Loucy (cell line): ENCODE measurements at regions not wholly inside any gene's neighbourhood (a gene's known extent, or its start where the extent isn't known, plus 50 kb on each side); places are given as distances from the start of the nearest gene placed in this dataset.
"Not testable (repeated sequence)": the region's sequence is repeated elsewhere in the genome, so short reads cannot be mapped to it uniquely, and the experiment has no call there.

Source experiments
- H2AFZ ChIP-seq: fragments of 200-600 bp; sonication (generic); 2 replicates; pipeline ENCODE4 v1.6.0; 2016; ENCODE audit warnings: antibody characterized with exemption, mild to moderate bottlenecking, low read length, moderate library complexity
- H3F3A ChIP-seq: fragments of 200-600 bp; 2 replicates; pipeline ENCODE4 v1.6.0; 2016; ENCODE audit warnings: antibody characterized with exemption, low read depth, mild to moderate bottlenecking
- H3K27me3 ChIP-seq: fragments of 200-600 bp; sonication (generic); 2 replicates; pipeline ENCODE4 v1.6.1; 2014; ENCODE audit warnings: low read length, mild to moderate bottlenecking; ENCODE audit not compliant: insufficient read depth, poor library complexity, severe bottlenecking
- H3K36me3 ChIP-seq: fragments of 200-600 bp; sonication (generic); 2 replicates; pipeline ENCODE4 v1.6.1; 2016; ENCODE audit warnings: low read length; ENCODE audit not compliant: insufficient read depth
- H3K4me1 ChIP-seq: fragments of 200-600 bp; sonication (generic); 2 replicates; pipeline ENCODE4 v1.5.1; 2014; ENCODE audit warnings: low read length, mild to moderate bottlenecking; ENCODE audit not compliant: insufficient read depth, poor library complexity, severe bottlenecking
- H3K4me2 ChIP-seq: fragments of 200-600 bp; sonication (generic); 2 replicates; pipeline ENCODE4 v1.6.0; 2014; ENCODE audit warnings: antibody characterized with exemption, low read length, low read depth, mild to moderate bottlenecking; ENCODE audit not compliant: poor library complexity, severe bottlenecking
- H3K4me3 ChIP-seq: fragments of 200-600 bp; sonication (generic); 2 replicates; pipeline ENCODE4 v1.5.1; 2014; ENCODE audit warnings: low read length, mild to moderate bottlenecking, mixed read lengths; ENCODE audit not compliant: poor library complexity, severe bottlenecking
- H3K79me2 ChIP-seq: fragments of 200-600 bp; sonication (generic); 2 replicates; pipeline ENCODE4 v1.6.1; 2014; ENCODE audit warnings: low read length; ENCODE audit not compliant: insufficient read depth
- H3K9ac ChIP-seq: fragments of 200-600 bp; sonication (generic); 2 replicates; pipeline ENCODE4 v1.6.0; 2014; ENCODE audit warnings: mild to moderate bottlenecking, low read depth, low read length, moderate library complexity; ENCODE audit not compliant: poor library complexity, severe bottlenecking
- H3K9me2 ChIP-seq: fragments of 200-600 bp; sonication (generic); replicated peaks from 2 replicates; pipeline ENCODE4 v1.6.1; 2016; ENCODE audit warnings: low read depth, low read length, mixed read lengths
- H3K9me3 ChIP-seq: fragments of 200-600 bp; sonication (generic); 2 replicates; pipeline ENCODE4 v1.6.1; 2014; ENCODE audit warnings: mild to moderate bottlenecking, antibody characterized with exemption, low read length, low read depth; ENCODE audit not compliant: insufficient read depth
- H4K20me1 ChIP-seq: fragments of 200-600 bp; sonication (generic); 2 replicates; pipeline ENCODE4 v1.6.0; 2014; ENCODE audit warnings: antibody characterized with exemption, low read length, mild to moderate bottlenecking; ENCODE audit not compliant: insufficient read depth, poor library complexity, severe bottlenecking
- CTCF ChIP-seq: fragments of 200-600 bp; sonication (generic); conservative IDR thresholded peaks from 2 replicates; pipeline ENCODE4 v1.5.1; 2014; ENCODE audit warnings: mild to moderate bottlenecking, antibody characterized with exemption, low read length
- EZH2phosphoT487 ChIP-seq: fragments of 200-600 bp; IDR thresholded peaks from 2 replicates; pipeline ENCODE4 v1.6.1; 2018; ENCODE audit warnings: antibody characterized with exemption, mild to moderate bottlenecking, moderate library complexity, borderline replicate concordance

DNA sequence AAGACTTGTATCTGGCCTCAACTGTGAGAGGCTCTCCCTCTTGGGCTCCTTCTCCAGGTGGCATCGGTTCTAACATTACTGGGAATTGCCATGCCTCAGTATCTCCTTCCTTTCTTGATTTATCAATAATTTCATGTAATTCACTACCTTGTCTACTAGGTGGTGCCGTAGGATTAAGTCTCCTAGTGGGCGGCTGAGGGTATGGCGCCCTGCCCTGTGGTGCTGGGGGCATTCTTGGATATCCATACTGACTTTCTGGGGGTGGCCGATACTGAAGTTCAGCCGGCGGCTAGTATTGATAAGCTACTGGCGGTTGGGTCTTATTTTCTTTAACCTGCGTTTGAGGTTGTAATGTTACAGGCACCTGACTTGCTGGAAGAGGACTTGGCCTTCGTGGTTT, 164.2 kb upstream of the TMPRSS15 start:
- H3K4me3 ChIP-seq, H3K9me3 ChIP-seq, H3K27me3 ChIP-seq, H3K9me2 ChIP-seq, H2AFZ ChIP-seq, H3K36me3 ChIP-seq, H4K20me1 ChIP-seq, H3K4me2 ChIP-seq, H3F3A ChIP-seq, H3K4me1 ChIP-seq, H3K79me2 ChIP-seq, H3K9ac ChIP-seq: not testable (repeated sequence)
- TF ChIP-seq CTCF = peak; percentile 35; the same call in 1 of the 2 replicates

DNA sequence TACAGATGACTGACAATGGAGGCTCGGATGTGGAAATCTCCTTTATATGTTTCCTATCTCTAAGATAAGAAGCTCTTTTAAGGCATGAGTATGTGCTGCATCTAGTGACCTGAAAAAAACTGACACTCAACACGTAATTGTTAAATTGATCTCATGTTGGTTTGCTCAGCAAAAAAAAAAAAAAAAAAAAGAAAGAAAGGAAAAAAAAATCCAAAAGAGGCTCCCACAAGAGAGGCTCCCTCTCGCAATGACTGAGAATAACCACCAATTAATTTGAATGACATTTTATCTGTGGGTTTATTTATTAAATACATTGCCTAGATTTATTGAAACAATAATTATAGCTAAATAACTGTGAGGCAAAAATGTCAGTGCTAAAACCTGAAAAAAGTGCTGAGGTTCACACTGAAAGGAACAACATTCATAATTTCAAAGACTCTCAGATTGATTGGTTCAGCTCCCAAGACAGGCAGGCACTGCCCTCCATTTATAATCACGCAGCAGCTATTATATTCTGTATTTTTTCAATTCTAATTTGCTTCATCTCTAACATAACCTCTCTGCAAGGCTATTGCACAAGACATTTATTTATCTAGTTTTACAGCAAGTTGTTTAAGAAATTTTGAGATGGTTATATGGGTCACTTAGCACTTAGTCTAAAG, 184.5 kb upstream of the TMPRSS15 start:
- no peaks in the 10 kb centered on the region for H3K27me3 ChIP-seq
- no peak overlapping the region for H3K4me3 ChIP-seq
- H3K4me2 ChIP-seq = no peak overlapping the region
- H3K36me3 ChIP-seq = no peaks in the 10 kb centered on the region
- TF ChIP-seq EZH2phosphoT487 = no peak
- no peak for TF ChIP-seq CTCF
- no peaks in the 10 kb centered on the region for H4K20me1 ChIP-seq
- no peak overlapping the region for H3K9ac ChIP-seq
- no peaks in the 10 kb centered on the region for H3K4me1 ChIP-seq
- no peaks in the 10 kb centered on the region for H3K9me2 ChIP-seq
- H3K9me3 ChIP-seq = no peaks in the 10 kb centered on the region
- no peak overlapping the region for H2AFZ ChIP-seq
- no peaks in the 10 kb centered on the region for H3K79me2 ChIP-seq
- no peaks in the 10 kb centered on the region for H3F3A ChIP-seq

GRCh38 chr21:18601146-18601545, 197.6 kb upstream of the TMPRSS15 start:
- Histone ChIP-seq H3F3A (no peaks in the 10 kb centered on the region), H4K20me1 (no peaks in the 10 kb centered on the region), H3K9me2 (no peaks in the 10 kb centered on the region), H3K4me1 (no peaks in the 10 kb centered on the region), H2AFZ (no peak overlapping the region), H3K4me2 (no peak overlapping the region), H3K79me2 (no peaks in the 10 kb centered on the region), H3K9me3 (no peaks in the 10 kb centered on the region), H3K9ac (no peak overlapping the region), H3K36me3 (no peaks in the 10 kb centered on the region), H3K4me3 (no peak overlapping the region), H3K27me3 (no peaks in the 10 kb centered on the region)
- TF ChIP-seq CTCF = no peak
- no peak for TF ChIP-seq EZH2phosphoT487
